ENCODE measurements at regions not wholly inside any gene's neighbourhood (a gene's known extent, or its start where the extent isn't known, plus 50 kb on each side); places are given as distances from the start of the nearest gene placed in this dataset.
"Not testable (repeated sequence)": the region's sequence is repeated elsewhere in the genome, so short reads cannot be mapped to it uniquely, and the experiment has no call there.

- no peak overlapping the region for H3K4me3 ChIP-seq (ENCODE audit: low read depth in 1 of 3, low read length in 3 of 3)
- no peaks in the 10 kb centered on the region for H3K27me3 ChIP-seq (ENCODE audit: control insufficient read depth in 4 of 4, insufficient read depth in 4 of 4, low read length in 3 of 4)
- H3K36me3 ChIP-seq (ENCODE audit: control insufficient read depth in 4 of 4, insufficient read depth in 3 of 4, low read depth in 1 of 4, low read length in 3 of 4), result no peaks in the 10 kb centered on the region
- no peaks in the 10 kb centered on the region for H3K4me1 ChIP-seq (ENCODE audit: control insufficient read depth in 4 of 4, insufficient read depth in 4 of 4, low read length in 3 of 4)
- no peak overlapping the region for H3K27ac ChIP-seq (ENCODE audit: low read depth in 1 of 2, low read length in 2 of 2)
- no peak for TF ChIP-seq REST (IDR thresholded peaks at IDR 0.05)
- no peak for TF ChIP-seq FOXA2 (IDR thresholded peaks at IDR 0.05)
- no peak for TF ChIP-seq YY1 (IDR thresholded peaks at IDR 0.05)
- no peak for TF ChIP-seq EGR1 (IDR thresholded peaks at IDR 0.05; ENCODE audit: low read depth in 2 of 2)
- no peak for TF ChIP-seq ATF3 (IDR thresholded peaks at IDR 0.05)
- no peak for TF ChIP-seq TAF1 (conservative IDR thresholded peaks at IDR 0.05)
- TF ChIP-seq RXRA (IDR thresholded peaks at IDR 0.05), result no peak
- no peak for TF ChIP-seq MAX (IDR thresholded peaks at IDR 0.05)
- TF ChIP-seq, protein P1, sequence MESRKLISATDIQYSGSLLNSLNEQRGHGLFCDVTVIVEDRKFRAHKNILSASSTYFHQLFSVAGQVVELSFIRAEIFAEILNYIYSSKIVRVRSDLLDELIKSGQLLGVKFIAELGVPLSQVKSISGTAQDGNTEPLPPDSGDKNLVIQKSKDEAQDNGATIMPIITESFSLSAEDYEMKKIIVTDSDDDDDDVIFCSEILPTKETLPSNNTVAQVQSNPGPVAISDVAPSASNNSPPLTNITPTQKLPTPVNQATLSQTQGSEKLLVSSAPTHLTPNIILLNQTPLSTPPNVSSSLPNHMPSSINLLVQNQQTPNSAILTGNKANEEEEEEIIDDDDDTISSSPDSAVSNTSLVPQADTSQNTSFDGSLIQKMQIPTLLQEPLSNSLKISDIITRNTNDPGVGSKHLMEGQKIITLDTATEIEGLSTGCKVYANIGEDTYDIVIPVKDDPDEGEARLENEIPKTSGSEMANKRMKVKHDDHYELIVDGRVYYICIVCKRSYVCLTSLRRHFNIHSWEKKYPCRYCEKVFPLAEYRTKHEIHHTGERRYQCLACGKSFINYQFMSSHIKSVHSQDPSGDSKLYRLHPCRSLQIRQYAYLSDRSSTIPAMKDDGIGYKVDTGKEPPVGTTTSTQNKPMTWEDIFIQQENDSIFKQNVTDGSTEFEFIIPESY (IDR thresholded peaks at IDR 0.05), result no peak
- no peak for TF ChIP-seq CTCF (IDR thresholded peaks at IDR 0.05; ENCODE audit: low read depth, low read length, missing input control)
- no peak for TF ChIP-seq HNF4A (conservative IDR thresholded peaks at IDR 0.05)
- TF ChIP-seq NR2F2 (IDR thresholded peaks at IDR 0.05), result no peak
- H3K9ac ChIP-seq (ENCODE audit: low read depth in 1 of 2, low read length in 2 of 2), result no peak overlapping the region
- no peaks in the 10 kb centered on the region for H3K9me3 ChIP-seq (ENCODE audit: control insufficient read depth in 4 of 4, low read length in 3 of 4)
- DNase-seq (ENCODE audit: low spot score), result no peak
- 70% methylated on average over 4 of the region's 4 CpGs for WGBS
Observed at GRCh38 chr7:68893411-68893810, 704.9 kb upstream of the AUTS2 start.

DNA sequence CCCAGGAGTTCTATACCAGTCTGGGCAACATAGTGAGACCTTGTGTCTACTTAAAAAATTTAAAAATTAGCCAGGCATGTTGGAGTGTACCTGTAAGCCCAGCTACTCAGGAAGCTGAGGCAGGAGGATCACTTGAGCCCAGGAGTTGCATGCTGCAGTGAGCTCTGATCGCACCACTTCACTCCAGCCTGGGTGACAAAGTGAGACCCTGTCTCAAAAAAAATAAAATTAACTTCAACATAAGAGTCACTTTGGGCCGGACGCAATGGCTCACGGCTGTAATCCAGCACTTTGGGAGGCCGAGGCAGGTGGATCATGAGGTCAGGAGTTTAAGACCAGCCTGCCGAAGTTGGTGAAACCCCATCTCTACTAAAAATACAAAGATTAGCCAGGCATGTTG lies 699.1 kb upstream of the AUTS2 start:
- not testable (repeated sequence) for H3K4me1 ChIP-seq (ENCODE audit: control insufficient read depth in 4 of 4, insufficient read depth in 4 of 4, low read length in 3 of 4); H3K27ac ChIP-seq (ENCODE audit: low read depth in 1 of 2, low read length in 2 of 2); H3K27me3 ChIP-seq (ENCODE audit: control insufficient read depth in 4 of 4, insufficient read depth in 4 of 4, low read length in 3 of 4); H3K4me3 ChIP-seq (ENCODE audit: low read depth in 1 of 3, low read length in 3 of 3); DNase-seq (ENCODE audit: low spot score); H3K9me3 ChIP-seq (ENCODE audit: control insufficient read depth in 4 of 4, low read length in 3 of 4); H3K9ac ChIP-seq (ENCODE audit: low read depth in 1 of 2, low read length in 2 of 2); H3K36me3 ChIP-seq (ENCODE audit: control insufficient read depth in 4 of 4, insufficient read depth in 3 of 4, low read depth in 1 of 4, low read length in 3 of 4)
- 94% methylated on average over 6 of the region's 6 CpGs for WGBS
